Left ventricle myocardium inferior (tissue), 1 donor: ENCODE measurements at regions not wholly inside any gene's neighbourhood (a gene's known extent, or its start where the extent isn't known, plus 50 kb on each side); places are given as distances from the start of the nearest gene placed in this dataset.

Source experiments
- DNase-seq: peaks from one replicate; pipeline ENCODE4 v3.0.0-alpha.2; 2020
- H3K27ac ChIP-seq: fragments of 200-600 bp; replicated peaks from 2 replicates; pipeline ENCODE4 v1.8.0; 2021
- H3K27me3 ChIP-seq: fragments of 200-600 bp; 2 replicates; pipeline ENCODE4 v1.8.0; 2021; ENCODE audit warnings: low read depth
- H3K36me3 ChIP-seq: fragments of 200-600 bp; 2 replicates; pipeline ENCODE4 v1.8.0; 2021
- H3K4me1 ChIP-seq: fragments of 200-600 bp; 2 replicates; pipeline ENCODE4 v1.8.0; 2021
- H3K4me3 ChIP-seq: fragments of 200-600 bp; 2 replicates; pipeline ENCODE4 v1.8.0; 2021; ENCODE audit warnings: mild to moderate bottlenecking, moderate library complexity
- H3K9me3 ChIP-seq: fragments of 200-600 bp; replicated peaks from 2 replicates; pipeline ENCODE4 v1.8.0; 2021
- CTCF ChIP-seq: fragments of 200-600 bp; IDR thresholded peaks from 2 replicates; pipeline ENCODE4 v1.8.0; 2021; ENCODE audit warnings: antibody characterized with exemption, mild to moderate bottlenecking, borderline replicate concordance
- intact Hi-C: fragments of 100-400 bp; cut with micrococcal nuclease; formaldehyde crosslinking; loops from one replicate; pipeline ENCODE4 v1.11.0; 2022
- donor health status: DM: no; HTN: yes; CAD: no; lungs with severe emphysema.

- Histone ChIP-seq H3K4me3 (no peak overlapping the region), H3K27ac (no peak overlapping the region), H3K4me1 (no peaks in the 10 kb centered on the region), H3K9me3 (no peaks in the 10 kb centered on the region), H3K36me3 (no peaks in the 10 kb centered on the region), H3K27me3 (no peaks in the 10 kb centered on the region)
- intact Hi-C loops: no loop called here
- TF ChIP-seq CTCF: no peak
- no peak for DNase-seq
Measured at GRCh38 chr3:176313426-176313825, 883.9 kb downstream of the TBL1XR1 start.

- intact Hi-C loops: no loop called here
- TF ChIP-seq CTCF: no peak
Measured at GRCh38 chr3:176310641-176311040, 886.6 kb downstream of the TBL1XR1 start.

GRCh38 chr3:176302271-176302670 lies 895.0 kb downstream of the TBL1XR1 start:
- Histone ChIP-seq H3K9me3 (no peaks in the 10 kb centered on the region), H3K4me1 (no peaks in the 10 kb centered on the region), H3K36me3 (no peaks in the 10 kb centered on the region), H3K27ac (no peak overlapping the region), H3K4me3 (no peak overlapping the region), H3K27me3 (no peaks in the 10 kb centered on the region)
- intact Hi-C loops: no loop called here
- no peak for DNase-seq
- no peak for TF ChIP-seq CTCF

More at GRCh38 chr3:176310641-176311040, 886.6 kb downstream of the TBL1XR1 start:
- Histone ChIP-seq H3K4me1 (no peaks in the 10 kb centered on the region), H3K27ac (no peak overlapping the region), H3K4me3 (no peak overlapping the region), H3K36me3 (no peaks in the 10 kb centered on the region), H3K27me3 (no peaks in the 10 kb centered on the region), H3K9me3 (no peaks in the 10 kb centered on the region)
- DNase-seq: no peak

- no peaks in the 10 kb centered on the region for H3K36me3 ChIP-seq
- no peaks in the 10 kb centered on the region for H3K4me1 ChIP-seq
- no peaks in the 10 kb centered on the region for H3K27me3 ChIP-seq
- H3K9me3 ChIP-seq: peaks cover 5% of the 10 kb centered on the region
- no peak overlapping the region for H3K27ac ChIP-seq
- no peak overlapping the region for H3K4me3 ChIP-seq
- intact Hi-C loops: no loop called here
- no peak for TF ChIP-seq CTCF
- DNase-seq: no peak
Measured at GRCh38 chr3:176296066-176296597, 901.1 kb downstream of the TBL1XR1 start.

- Histone ChIP-seq H3K9me3 (peaks cover 5% of the 10 kb centered on the region), H3K27me3 (no peaks in the 10 kb centered on the region), H3K36me3 (no peaks in the 10 kb centered on the region), H3K27ac (no peak overlapping the region), H3K4me1 (no peaks in the 10 kb centered on the region), H3K4me3 (no peak overlapping the region)
- intact Hi-C loops: no loop called here
- no peak for DNase-seq
- no peak for TF ChIP-seq CTCF
Measured at GRCh38 chr3:176293276-176293675, 904.0 kb downstream of the TBL1XR1 start.
